BLaER1 (cell line): ENCODE measurements at regions not wholly inside any gene's neighbourhood (a gene's known extent, or its start where the extent isn't known, plus 50 kb on each side); places are given as distances from the start of the nearest gene placed in this dataset.

Experiments
- H3K27ac ChIP-seq: shearing (Covaris generic); formaldehyde crosslinking; 2 replicates; pipeline ENCODE4 v1.8.1; 2022
- H3K27me3 ChIP-seq: shearing (Covaris generic); formaldehyde crosslinking; 2 replicates; pipeline ENCODE4 v1.8.1; 2022
- H3K36me3 ChIP-seq: shearing (Covaris generic); formaldehyde crosslinking; 2 replicates; pipeline ENCODE4 v1.8.1; 2022
- H3K4me1 ChIP-seq: shearing (Covaris generic); formaldehyde crosslinking; 2 replicates; pipeline ENCODE4 v1.8.1; 2022
- H3K4me2 ChIP-seq: shearing (Covaris generic); formaldehyde crosslinking; 2 replicates; pipeline ENCODE4 v1.8.1; 2022
- H3K4me3 ChIP-seq: shearing (Covaris generic); formaldehyde crosslinking; 2 replicates; pipeline ENCODE4 v1.8.1; 2022
- H3K9ac ChIP-seq: shearing (Covaris generic); formaldehyde crosslinking; 2 replicates; pipeline ENCODE4 v1.8.1; 2022
- H3K9me3 ChIP-seq: shearing (Covaris generic); formaldehyde crosslinking; 2 replicates; pipeline ENCODE4 v1.8.1; 2022
- H4K20me1 ChIP-seq: shearing (Covaris generic); formaldehyde crosslinking; 2 replicates; pipeline ENCODE4 v1.8.1; 2022
- Cebpa-rat ChIP-seq: shearing (Covaris generic); IDR thresholded peaks from 2 replicates; pipeline ENCODE4 v1.8.1; 2022

DNA sequence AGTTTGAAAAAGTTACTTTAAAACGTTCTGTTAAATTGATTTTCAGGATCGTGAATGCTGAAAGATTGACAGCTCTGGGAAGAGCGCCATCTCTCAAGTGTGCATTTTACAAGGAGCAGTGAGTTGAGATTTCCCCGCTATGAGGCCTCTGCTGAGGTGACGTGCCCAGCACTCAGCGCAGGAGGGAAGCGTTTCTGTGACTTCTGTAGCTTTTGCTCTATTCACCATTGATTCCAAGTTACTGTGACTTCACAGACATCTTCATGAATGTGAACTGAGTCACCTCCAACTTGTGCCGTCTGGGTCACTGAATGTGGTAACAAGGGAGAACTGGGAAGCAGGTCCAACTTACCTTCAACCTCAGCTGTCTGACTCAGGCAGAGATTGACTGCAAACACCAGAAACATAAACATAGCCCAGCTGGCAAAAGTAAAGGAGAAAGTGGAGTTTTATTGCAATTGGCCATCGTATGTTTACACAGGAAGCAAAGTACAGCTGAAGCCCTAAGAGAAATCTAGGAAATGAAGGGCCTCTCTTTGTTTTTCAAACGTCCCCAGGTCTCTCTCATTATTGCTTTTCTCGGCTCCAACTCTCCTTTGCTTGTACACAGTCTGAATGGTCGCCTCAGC lies 428.8 kb upstream of the CLINT1 start:
- Histone ChIP-seq H3K9ac (no peak overlapping the region), H3K27me3 (no peaks in the 10 kb centered on the region), H3K9me3 (peaks cover 56% of the 10 kb centered on the region), H4K20me1 (no peaks in the 10 kb centered on the region), H3K36me3 (peaks cover 62% of the 10 kb centered on the region), H3K4me1 (peaks cover 57% of the 10 kb centered on the region), H3K27ac (peak overlapping the region; percentile 39; the same call in 1 of the 2 replicates), H3K4me2 (no peak overlapping the region), H3K4me3 (no peak overlapping the region)
- no peak for TF ChIP-seq Cebpa-rat

DNA sequence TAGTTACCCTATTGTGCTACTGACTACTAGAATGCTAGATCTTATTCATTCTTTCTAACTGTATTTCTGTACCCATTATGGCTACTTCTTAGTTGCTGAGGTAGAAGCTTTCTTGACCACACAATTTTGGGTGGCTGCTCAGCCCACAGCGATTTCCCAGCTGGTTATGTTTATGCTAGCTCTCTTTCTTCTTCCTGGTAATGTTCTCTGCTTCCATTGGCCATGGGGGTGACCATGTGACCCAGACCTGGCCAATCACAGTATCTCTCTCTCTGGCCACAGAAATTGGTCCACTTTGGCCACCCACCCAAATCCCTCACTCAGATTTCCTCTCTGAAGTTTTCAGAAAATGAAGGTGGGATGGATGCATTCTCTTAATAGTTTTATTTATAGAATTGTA lies 427.9 kb upstream of the CLINT1 start:
- Histone ChIP-seq H3K27ac (no peak overlapping the region), H3K36me3 (peaks cover 55% of the 10 kb centered on the region), H3K9me3 (peaks cover 51% of the 10 kb centered on the region), H3K4me1 (peaks cover 67% of the 10 kb centered on the region), H3K4me2 (no peak overlapping the region), H4K20me1 (no peaks in the 10 kb centered on the region), H3K9ac (no peak overlapping the region), H3K27me3 (no peaks in the 10 kb centered on the region), H3K4me3 (no peak overlapping the region)
- no peak for TF ChIP-seq Cebpa-rat

DNA sequence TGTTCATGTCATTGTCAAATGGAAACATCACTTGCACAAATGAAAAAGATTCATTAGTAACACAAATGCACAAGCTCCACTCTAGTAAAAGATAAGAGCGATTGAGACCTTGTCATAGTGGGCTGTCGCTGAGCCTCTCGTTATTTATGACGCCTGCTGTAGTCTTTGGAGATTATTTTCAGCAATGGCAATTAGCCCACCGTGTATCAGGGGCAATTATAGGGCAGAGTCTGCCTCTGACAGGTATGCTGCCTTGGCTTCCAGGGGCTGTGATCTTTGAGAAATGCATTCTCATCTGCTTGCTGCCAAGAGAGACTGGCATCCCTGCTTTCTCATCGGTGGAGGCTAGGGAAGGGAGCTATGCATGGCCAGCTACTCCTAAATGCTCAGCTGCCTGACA lies 426.8 kb upstream of the CLINT1 start:
- TF ChIP-seq Cebpa-rat: no peak
- H3K9ac ChIP-seq: peak overlapping the region; percentile 40; the same call in 1 of the 2 replicates
- peaks cover 77% of the 10 kb centered on the region for H3K4me1 ChIP-seq
- peaks cover 52% of the 10 kb centered on the region for H3K36me3 ChIP-seq
- H3K9me3 ChIP-seq: peaks cover 47% of the 10 kb centered on the region
- no peaks in the 10 kb centered on the region for H4K20me1 ChIP-seq
- H3K4me2 ChIP-seq: peak overlapping the region; percentile 75
- H3K27ac ChIP-seq: peak overlapping the region; percentile 83
- no peaks in the 10 kb centered on the region for H3K27me3 ChIP-seq
- no peak overlapping the region for H3K4me3 ChIP-seq

DNA sequence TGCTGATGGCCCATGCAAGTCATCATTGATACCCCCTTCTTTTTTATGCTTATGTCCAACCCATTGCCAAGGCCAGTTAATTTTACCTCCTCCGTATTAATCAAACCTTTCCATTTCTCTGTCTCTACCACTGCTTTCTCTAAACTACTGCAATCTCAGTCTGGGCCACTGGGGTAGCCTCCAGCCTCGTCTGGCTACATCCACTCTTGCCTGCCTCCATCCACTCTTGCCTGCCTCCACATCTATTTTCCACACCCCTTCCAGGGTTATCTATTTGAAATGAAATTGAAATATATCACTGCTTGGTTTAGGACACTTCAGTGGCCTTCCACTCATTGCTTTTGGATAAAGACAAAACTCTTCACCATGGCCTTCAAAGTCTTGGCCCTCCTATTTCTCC lies 425.3 kb upstream of the CLINT1 start:
- peaks cover 82% of the 10 kb centered on the region for H3K4me1 ChIP-seq
- H3K4me2 ChIP-seq: peak overlapping the region; percentile 75
- H3K27ac ChIP-seq: peak overlapping the region; percentile 83
- H4K20me1 ChIP-seq: no peaks in the 10 kb centered on the region
- H3K9me3 ChIP-seq: peaks cover 49% of the 10 kb centered on the region
- peak overlapping the region; percentile 32; the same call in 1 of the 2 replicates for H3K9ac ChIP-seq
- no peak overlapping the region for H3K4me3 ChIP-seq
- no peak for TF ChIP-seq Cebpa-rat
- peaks cover 55% of the 10 kb centered on the region for H3K36me3 ChIP-seq
- no peaks in the 10 kb centered on the region for H3K27me3 ChIP-seq

DNA sequence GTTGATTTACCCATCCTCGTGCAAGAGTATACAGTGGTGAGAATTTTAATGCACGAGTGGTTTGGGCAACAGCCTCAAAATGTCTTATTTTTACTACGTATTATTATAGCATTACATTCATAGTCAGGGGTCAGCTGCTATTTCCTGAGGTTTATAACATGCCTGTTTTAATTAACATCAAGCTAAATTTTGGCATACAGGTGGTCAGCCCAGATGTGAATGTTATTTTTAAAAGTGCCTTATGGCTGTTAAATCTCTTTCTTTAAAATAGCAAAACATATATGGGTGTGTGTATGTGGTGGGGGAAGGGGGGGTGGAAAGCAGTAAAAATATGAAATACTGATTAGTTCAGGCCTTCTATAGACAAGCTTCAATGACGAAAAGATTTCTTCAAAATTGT lies 424.5 kb upstream of the CLINT1 start:
- H3K4me2 ChIP-seq: peak overlapping the region; percentile 75
- no peaks in the 10 kb centered on the region for H3K27me3 ChIP-seq
- peak overlapping the region; percentile 32; the same call in 1 of the 2 replicates for H3K9ac ChIP-seq
- peaks cover 84% of the 10 kb centered on the region for H3K4me1 ChIP-seq
- peak overlapping the region; percentile 29; the same call in 1 of the 2 replicates for H3K4me3 ChIP-seq
- peaks cover 55% of the 10 kb centered on the region for H3K36me3 ChIP-seq
- peaks cover 49% of the 10 kb centered on the region for H3K9me3 ChIP-seq
- no peak for TF ChIP-seq Cebpa-rat
- no peaks in the 10 kb centered on the region for H4K20me1 ChIP-seq
- peak overlapping the region; percentile 83 for H3K27ac ChIP-seq

DNA sequence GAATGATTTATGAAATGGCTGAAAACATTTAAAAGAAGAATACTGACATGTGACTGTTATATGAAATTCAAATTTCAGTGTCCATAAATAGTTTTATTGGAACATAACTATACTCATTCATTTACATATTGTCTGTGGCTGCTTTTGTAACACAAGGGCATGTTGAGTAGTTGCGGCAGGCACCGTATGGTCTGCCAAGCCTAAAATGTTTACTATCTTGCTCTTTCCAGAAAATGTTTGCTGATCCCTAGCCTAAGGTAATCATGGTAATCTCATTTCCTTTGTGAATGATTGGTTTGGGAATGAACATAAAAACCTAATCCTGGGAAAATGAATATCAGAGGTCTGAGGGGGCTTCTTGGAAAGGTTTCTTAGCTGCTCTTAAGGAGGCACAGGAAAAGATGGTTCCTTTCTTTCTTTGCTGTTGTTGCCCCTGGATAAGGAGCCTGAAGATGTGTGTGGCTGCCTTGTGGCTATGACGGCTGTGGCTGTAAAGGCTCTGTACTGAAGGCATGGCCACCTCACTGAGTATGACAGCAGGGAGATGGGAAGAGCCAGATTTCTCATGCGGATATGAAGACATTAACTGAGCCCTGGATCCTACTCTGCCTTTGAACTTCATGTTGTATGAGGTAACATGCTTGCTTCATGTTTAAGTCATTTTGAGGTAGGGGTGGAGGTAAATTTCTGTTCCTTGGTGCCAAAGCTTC lies 419.4 kb upstream of the CLINT1 start:
- Histone ChIP-seq H3K4me3 (peak overlapping the region; percentile 17; the same call in 1 of the 2 replicates), H3K9me3 (peaks cover 81% of the 10 kb centered on the region), H3K4me2 (no peak overlapping the region), H3K27ac (peak overlapping the region; percentile 47; the same call in 1 of the 2 replicates), H4K20me1 (no peaks in the 10 kb centered on the region), H3K36me3 (peaks cover 82% of the 10 kb centered on the region), H3K27me3 (no peaks in the 10 kb centered on the region), H3K9ac (no peak overlapping the region), H3K4me1 (peaks cover 34% of the 10 kb centered on the region)
- no peak for TF ChIP-seq Cebpa-rat

DNA sequence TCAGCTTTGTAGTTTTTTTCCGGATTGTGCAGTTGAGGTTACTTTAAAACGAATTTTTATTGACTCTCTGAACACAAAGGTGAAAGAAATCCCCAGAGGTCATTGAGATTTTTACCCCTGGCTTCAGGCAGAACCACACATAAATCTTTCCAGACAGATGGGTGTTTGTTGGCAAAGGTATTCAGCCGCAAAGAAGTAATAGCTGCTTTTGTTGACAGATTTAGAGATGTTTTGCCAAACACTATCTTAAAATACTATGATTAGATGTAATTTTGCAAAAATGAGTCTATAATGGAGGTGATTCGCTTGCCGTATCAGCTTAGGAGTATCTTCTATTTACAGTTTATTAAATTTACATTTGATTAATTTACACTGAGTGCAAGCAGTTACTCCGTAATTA lies 418.3 kb upstream of the CLINT1 start:
- Histone ChIP-seq H4K20me1 (no peaks in the 10 kb centered on the region), H3K27me3 (no peaks in the 10 kb centered on the region), H3K4me1 (peaks cover 23% of the 10 kb centered on the region), H3K9me3 (peaks cover 91% of the 10 kb centered on the region), H3K4me2 (no peak overlapping the region), H3K27ac (no peak overlapping the region), H3K4me3 (no peak overlapping the region), H3K9ac (no peak overlapping the region), H3K36me3 (peaks cover 93% of the 10 kb centered on the region)
- TF ChIP-seq Cebpa-rat: no peak

DNA sequence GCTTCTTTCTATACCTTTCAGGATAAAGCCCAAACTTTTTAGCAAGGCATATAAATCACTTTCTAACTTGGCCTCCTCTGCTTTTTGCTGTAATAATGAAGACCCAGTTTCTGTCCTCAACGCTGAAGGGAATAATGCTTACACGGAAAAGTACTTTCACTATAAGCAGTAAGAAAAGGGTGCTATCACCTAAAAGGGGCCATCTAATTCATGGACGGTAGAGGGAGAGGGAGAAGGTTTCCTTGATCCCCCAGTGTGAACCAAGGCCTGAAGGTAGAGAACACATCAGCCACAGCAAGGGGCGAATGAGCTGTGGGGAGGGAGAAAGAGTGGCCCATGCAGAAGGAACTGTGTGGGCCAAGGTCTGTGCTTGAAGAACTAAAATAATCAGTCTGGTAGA lies 417.7 kb upstream of the CLINT1 start:
- Histone ChIP-seq H3K27ac (no peak overlapping the region), H3K9me3 (peaks cover 96% of the 10 kb centered on the region), H3K4me3 (no peak overlapping the region), H3K36me3 (peaks cover 99% of the 10 kb centered on the region), H3K4me2 (no peak overlapping the region), H3K9ac (no peak overlapping the region), H4K20me1 (no peaks in the 10 kb centered on the region), H3K27me3 (no peaks in the 10 kb centered on the region), H3K4me1 (peaks cover 17% of the 10 kb centered on the region)
- TF ChIP-seq Cebpa-rat: no peak

DNA sequence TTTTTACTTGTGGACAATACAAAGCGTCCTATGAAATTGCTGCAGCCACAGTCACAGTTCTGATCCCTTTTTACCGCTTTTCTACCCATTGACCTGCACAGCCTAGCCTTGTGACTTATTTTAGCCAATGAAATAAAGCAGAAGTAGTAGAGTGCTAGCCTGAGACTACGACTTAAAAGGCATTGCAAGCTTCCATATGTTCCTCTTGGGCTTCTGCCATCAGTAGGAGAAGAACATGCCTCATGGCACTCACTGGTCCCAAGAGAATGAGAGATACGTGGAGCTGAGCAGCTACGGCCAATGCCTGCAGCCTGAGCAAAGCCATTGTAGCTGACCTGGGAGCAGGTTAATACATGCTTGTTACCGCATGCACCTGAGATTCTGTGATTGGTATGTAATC lies 416.6 kb upstream of the CLINT1 start:
- H3K36me3 ChIP-seq: peaks cover 99% of the 10 kb centered on the region

DNA sequence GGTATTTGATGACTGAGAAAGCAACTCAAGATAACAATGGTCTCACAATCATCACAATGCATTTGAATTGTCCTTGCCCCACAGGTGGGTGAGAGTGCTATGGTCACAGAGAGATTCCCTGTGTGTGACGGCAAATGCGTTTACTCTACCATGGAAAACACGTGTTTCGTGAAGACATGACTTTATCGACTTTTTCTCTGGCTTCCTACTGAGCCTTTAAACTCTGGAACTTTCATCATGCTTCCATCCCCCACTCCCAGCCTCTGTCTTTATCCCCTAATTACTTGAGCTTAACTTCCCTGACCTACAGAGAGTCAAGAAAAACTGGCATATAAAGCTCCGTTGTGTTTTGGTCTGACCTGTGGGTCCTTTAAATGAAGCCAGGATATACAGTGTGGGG lies 414.1 kb upstream of the CLINT1 start:
- H3K9me3 ChIP-seq: peaks cover 87% of the 10 kb centered on the region
- H3K36me3 ChIP-seq: peaks cover 89% of the 10 kb centered on the region
- no peak overlapping the region for H3K9ac ChIP-seq
- H3K27ac ChIP-seq: no peak overlapping the region
- H3K27me3 ChIP-seq: no peaks in the 10 kb centered on the region
- H4K20me1 ChIP-seq: no peaks in the 10 kb centered on the region
- TF ChIP-seq Cebpa-rat: no peak
- no peak overlapping the region for H3K4me3 ChIP-seq
- H3K4me2 ChIP-seq: no peak overlapping the region
- no peaks in the 10 kb centered on the region for H3K4me1 ChIP-seq

More for the DNA sequence above, 416.6 kb upstream of the CLINT1 start:
- no peaks in the 10 kb centered on the region for H3K27me3 ChIP-seq
- H3K9ac ChIP-seq: no peak overlapping the region
- TF ChIP-seq Cebpa-rat: no peak
- H3K4me1 ChIP-seq: peaks cover 9% of the 10 kb centered on the region; the same call in 1 of the 2 replicates
- peaks cover 97% of the 10 kb centered on the region for H3K9me3 ChIP-seq
- no peak overlapping the region for H3K4me3 ChIP-seq
- H4K20me1 ChIP-seq: no peaks in the 10 kb centered on the region
- no peak overlapping the region for H3K4me2 ChIP-seq
- H3K27ac ChIP-seq: 0 out of 2 replicates have a peak overlapping the region, but pooled peaks have one; percentile 20
